HG03196 (cell line): ENCODE measurements at regions not wholly inside any gene's neighbourhood (a gene's known extent, or its start where the extent isn't known, plus 50 kb on each side); places are given as distances from the start of the nearest gene placed in this dataset.
"Not testable (repeated sequence)": the region's sequence is repeated elsewhere in the genome, so short reads cannot be mapped to it uniquely, and the experiment has no call there.

Experiments used
- ATAC-seq: cut with Tn5 transposase; IDR thresholded peaks from one replicate; pipeline ENCODE4 v1.9.1; 2021; ENCODE audit not compliant: unreplicated experiment

- ATAC-seq = no peak
These were observed 369.0 kb downstream of the MAT2B start for GRCh38 chr5:163874431-163874830.

- not testable (repeated sequence) for ATAC-seq
These were observed 369.5 kb downstream of the MAT2B start for GRCh38 chr5:163874912-163875311.

GRCh38 chr5:163877865-163878264 is 372.4 kb downstream of the MAT2B start:
- no peak for ATAC-seq

- ATAC-seq = no peak
These were observed 373.1 kb downstream of the MAT2B start for GRCh38 chr5:163878490-163878889.

- ATAC-seq = no peak
These were observed 374.9 kb downstream of the MAT2B start for GRCh38 chr5:163880302-163880701.

- no peak for ATAC-seq
These were observed 379.7 kb downstream of the MAT2B start for GRCh38 chr5:163885117-163885516.

GRCh38 chr5:163887854-163888253 is 382.4 kb downstream of the MAT2B start:
- no peak for ATAC-seq

- ATAC-seq = no peak
These were observed 382.9 kb downstream of the MAT2B start for GRCh38 chr5:163888366-163888765.

- no peak for ATAC-seq
These were observed 383.9 kb downstream of the MAT2B start for GRCh38 chr5:163889369-163889768.

GRCh38 chr5:163890261-163890660 is 384.8 kb downstream of the MAT2B start:
- ATAC-seq = no peak

- no peak for ATAC-seq
These were observed 387.9 kb downstream of the MAT2B start for GRCh38 chr5:163893281-163893680.

GRCh38 chr5:163894645-163895044 is 389.2 kb downstream of the MAT2B start:
- ATAC-seq = no peak

GRCh38 chr5:163898873-163899272 is 393.5 kb downstream of the MAT2B start:
- ATAC-seq = no peak

GRCh38 chr5:163907783-163908182 is 402.4 kb downstream of the MAT2B start:
- ATAC-seq = not testable (repeated sequence)

- ATAC-seq = no peak
These were observed 402.8 kb downstream of the MAT2B start for GRCh38 chr5:163908253-163908652.

- no peak for ATAC-seq
These were observed 404.8 kb downstream of the MAT2B start for GRCh38 chr5:163910226-163910625.

- ATAC-seq = no peak
These were observed 406.6 kb downstream of the MAT2B start for GRCh38 chr5:163912046-163912445.

- no peak for ATAC-seq
These were observed 408.1 kb downstream of the MAT2B start for GRCh38 chr5:163913548-163913947.

- ATAC-seq = peak; percentile 38
These were observed 409.5 kb downstream of the MAT2B start for GRCh38 chr5:163914910-163915309.

GRCh38 chr5:163915481-163915961 is 410.1 kb downstream of the MAT2B start:
- peak; percentile 76 for ATAC-seq

- ATAC-seq = peak; percentile 92
These were observed 411.0 kb downstream of the MAT2B start for GRCh38 chr5:163916376-163916775.

GRCh38 chr5:163916861-163917260 is 411.4 kb downstream of the MAT2B start:
- ATAC-seq = no peak

- no peak for ATAC-seq
These were observed 412.3 kb downstream of the MAT2B start for GRCh38 chr5:163917747-163918146.

- ATAC-seq = not testable (repeated sequence)
These were observed 429.6 kb downstream of the MAT2B start for GRCh38 chr5:163934990-163935389.
